ENCODE measurements at regions not wholly inside any gene's neighbourhood (a gene's known extent, or its start where the extent isn't known, plus 50 kb on each side); places are given as distances from the start of the nearest gene placed in this dataset.

GRCh38 chr5:3818624-3819023, 223.0 kb downstream of the IRX1 start:
- intact Hi-C loops (cut with micrococcal nuclease) = no loop called here

GRCh38 chr5:3825531-3826451, 230.2 kb downstream of the IRX1 start:
- intact Hi-C loops (cut with micrococcal nuclease) = no loop called here

DNA sequence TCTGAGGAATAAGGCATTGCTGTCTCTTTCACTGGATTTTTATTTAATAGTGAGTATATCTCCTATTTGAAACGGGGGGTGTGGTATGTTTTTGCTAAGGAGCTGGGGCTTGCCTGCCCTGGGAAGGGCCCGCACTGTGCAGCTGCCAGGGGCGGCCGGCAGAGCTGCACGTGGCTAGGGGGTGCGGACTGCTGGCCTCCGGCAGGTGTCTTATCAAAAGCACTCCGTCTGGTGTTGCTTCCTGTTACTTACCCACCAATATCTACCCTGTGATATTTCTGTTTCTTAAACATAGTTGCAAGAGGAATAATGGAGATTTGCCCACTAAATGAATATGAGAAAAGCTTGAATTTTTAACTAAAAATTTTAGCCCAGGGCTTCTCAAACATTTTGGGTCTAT, 232.0 kb downstream of the IRX1 start:
- intact Hi-C loops (cut with micrococcal nuclease) = no loop called here

- intact Hi-C loops (cut with micrococcal nuclease) = no loop called here
Measured at GRCh38 chr5:3828761-3829160, 233.1 kb downstream of the IRX1 start.

DNA sequence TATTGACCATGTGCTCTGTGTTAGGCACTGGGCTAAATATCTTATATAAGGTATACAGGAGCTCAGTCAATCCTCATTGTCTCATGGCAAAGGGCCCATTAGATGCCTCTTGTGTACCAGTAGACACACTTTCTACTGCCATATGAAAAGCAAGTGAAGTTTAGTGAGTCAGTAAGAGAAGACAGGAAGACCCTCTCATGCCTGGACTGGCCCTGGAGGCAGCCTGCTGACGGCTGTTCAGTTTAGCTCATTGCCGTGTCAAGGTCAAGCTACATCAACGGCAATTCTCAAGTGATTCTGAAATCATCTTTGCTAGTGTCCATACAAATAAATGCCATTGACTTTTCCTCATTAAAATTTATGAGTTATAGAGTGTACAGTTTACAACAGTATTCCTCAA, 237.9 kb downstream of the IRX1 start:
- intact Hi-C loops (cut with micrococcal nuclease) = no loop called here

DNA sequence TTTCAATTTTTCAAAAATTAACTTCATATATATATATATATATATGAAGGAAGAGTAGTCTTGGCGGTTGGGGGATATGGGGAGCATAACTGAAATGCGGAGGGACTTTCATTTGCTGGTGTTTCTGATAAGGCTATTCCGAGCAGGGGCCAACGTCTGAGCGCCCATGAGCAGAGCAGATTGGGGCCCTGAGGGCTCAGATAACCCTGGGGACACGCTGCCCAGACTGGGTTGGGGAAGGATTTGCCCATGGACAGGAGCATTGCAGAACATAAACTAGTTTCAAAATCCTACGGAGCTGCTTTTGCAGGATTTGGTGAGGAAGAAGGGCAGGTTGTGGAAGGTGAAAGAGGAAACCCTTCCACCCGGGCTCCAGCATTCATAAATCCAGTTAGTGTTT, 240.2 kb downstream of the IRX1 start:
- intact Hi-C loops (cut with micrococcal nuclease) = no loop called here

DNA sequence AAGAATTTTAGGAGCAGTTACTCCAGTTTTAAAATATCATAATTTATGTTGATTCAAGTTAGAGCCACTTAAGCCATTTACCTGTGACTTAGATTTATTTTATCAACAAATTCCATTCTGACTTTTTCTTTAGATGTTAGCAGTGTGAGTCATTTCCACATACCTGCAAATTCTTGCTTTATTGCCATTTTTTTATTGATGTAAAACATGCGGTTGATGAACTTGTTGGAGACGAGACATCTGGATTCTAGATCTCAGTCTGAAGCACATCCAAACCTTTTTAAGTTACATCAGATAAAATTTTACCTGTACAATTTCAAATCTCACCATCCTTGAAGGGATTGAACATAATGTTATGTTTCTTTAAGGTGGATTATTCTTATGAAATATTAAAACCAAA, 240.9 kb downstream of the IRX1 start:
- intact Hi-C loops (cut with micrococcal nuclease) = no loop called here

DNA sequence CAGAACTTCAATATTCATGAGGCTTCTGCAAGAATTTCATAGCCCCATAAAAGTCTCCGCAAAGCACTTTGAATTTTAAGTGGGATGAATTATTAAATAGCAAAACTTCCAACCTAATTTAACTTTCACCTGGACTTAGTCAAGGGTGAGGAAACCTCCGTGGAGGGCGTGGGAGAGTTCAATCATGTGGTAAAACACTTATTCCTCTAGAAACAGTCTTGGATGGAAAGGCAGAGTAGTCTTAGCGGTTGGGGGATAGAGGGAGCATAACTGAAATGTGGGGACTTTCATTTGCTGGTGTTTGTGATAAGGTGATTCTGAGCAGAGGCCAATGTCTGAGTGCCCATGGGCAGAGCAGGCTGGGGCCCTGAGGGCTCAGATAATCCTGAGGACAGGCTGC, 241.9 kb downstream of the IRX1 start:
- intact Hi-C loops (cut with micrococcal nuclease) = no loop called here

DNA sequence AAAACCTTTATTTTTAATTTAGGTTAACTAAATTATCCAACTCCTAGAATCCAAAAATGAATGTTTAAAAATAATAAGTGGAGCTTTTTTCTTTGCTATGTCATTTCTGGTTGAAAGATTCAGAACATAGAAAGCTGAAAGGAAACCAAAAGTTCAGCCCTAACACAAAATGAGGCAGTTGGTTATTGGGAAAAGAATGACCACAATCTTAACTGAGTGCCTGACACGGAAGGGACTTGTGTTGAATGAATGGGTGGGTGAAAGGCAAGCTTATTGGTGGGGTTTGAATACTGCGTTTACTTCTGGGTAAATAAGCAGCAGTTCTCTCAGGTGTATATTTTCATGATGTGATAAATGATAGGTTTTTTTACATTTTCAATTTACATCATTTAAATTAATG, 243.5 kb downstream of the IRX1 start:
- intact Hi-C loops (cut with micrococcal nuclease) = no loop called here

- intact Hi-C loops (cut with micrococcal nuclease) = no loop called here
Measured at GRCh38 chr5:3842591-3842990, 247.0 kb downstream of the IRX1 start.

- intact Hi-C loops (cut with micrococcal nuclease) = no loop called here
Measured at GRCh38 chr5:3843706-3844105, 248.1 kb downstream of the IRX1 start.

GRCh38 chr5:3844266-3844665, 248.6 kb downstream of the IRX1 start:
- intact Hi-C loops (cut with micrococcal nuclease) = no loop called here

- intact Hi-C loops (cut with micrococcal nuclease) = no loop called here
Measured at GRCh38 chr5:3845230-3845629, 249.6 kb downstream of the IRX1 start.

- intact Hi-C loops (cut with micrococcal nuclease) = no loop called here
Measured at GRCh38 chr5:3852161-3852916, 256.7 kb downstream of the IRX1 start.

GRCh38 chr5:3853362-3853761, 257.7 kb downstream of the IRX1 start:
- intact Hi-C loops (cut with micrococcal nuclease) = no loop called here

DNA sequence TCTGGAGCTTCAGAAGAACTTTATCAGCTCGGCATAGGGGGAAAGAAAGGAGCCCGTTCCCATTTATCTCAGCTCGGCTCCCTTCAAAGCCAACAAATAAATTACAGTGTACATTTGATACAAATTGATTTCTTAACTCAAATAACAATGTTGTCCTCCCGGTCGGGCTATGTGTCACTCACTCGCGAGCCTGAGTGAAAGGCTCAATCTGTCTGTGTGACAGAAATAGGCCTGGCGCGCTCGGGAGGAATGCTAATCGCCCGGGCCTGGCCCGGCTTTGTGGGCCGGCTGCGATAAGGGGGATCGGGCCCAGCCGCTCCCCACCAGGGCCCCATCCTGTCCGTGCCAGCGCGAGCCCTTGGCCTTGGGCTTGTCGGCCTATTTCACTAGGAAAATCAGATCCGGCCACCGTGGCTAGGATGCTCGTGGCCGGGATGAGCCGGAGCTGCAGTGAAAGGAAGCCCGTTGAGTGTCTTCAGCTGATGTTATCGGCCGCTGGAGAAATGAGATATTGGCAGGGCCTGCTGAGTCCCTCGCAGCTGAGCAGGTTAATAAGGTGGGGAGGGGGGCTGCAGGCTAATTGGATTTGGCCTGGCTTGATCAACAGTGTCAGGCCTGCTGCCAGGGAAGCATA, 258.7 kb downstream of the IRX1 start:
- intact Hi-C loops (cut with micrococcal nuclease) = no loop called here

- intact Hi-C loops (cut with micrococcal nuclease) = no loop called here
Measured at GRCh38 chr5:3856036-3856435, 260.4 kb downstream of the IRX1 start.

DNA sequence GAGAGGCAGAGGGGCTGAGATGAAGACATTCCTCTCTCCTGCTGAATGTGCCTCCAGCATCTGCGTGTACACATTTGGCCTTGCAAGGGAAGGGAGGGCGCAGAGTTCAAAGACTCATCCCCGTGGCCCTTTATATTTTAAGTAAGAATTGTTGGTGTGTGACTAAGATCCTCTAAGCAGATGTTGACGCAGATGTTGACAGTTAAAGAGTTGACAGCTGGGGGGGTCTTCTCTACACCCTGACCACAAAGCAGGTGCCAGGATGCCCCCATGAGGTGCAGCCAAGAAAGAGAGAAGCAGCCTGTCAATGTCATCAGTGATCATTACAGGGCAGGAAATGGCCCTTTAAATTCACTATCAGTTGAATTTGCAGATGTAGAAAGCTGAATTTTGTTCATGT, 262.9 kb downstream of the IRX1 start:
- intact Hi-C loops (cut with micrococcal nuclease) = no loop called here

DNA sequence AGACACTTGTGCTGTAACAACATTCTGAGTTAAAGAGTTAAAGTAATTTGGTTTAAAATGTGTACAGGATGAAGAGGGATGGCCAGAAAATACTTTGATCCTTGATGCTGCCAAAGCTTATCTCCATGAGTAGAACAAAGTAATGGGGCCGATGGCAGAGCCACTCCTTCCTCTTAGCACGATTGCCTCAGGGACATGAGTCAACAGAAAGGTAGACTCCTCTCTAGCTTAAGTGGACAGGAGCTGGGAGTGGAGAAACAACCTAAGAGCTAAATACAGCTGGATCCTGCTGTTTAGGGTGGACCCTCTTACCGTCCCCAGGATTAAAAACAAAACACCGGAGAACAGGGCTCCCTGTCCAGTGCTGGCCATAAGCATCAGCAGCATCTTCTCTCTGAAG, 267.3 kb downstream of the IRX1 start:
- intact Hi-C loops (cut with micrococcal nuclease) = no loop called here

- intact Hi-C loops (cut with micrococcal nuclease) = no loop called here
Measured at GRCh38 chr5:3875144-3875543, 279.5 kb downstream of the IRX1 start.

GRCh38 chr5:3878267-3878666, 282.6 kb downstream of the IRX1 start:
- intact Hi-C loops (cut with micrococcal nuclease) = no loop called here

DNA sequence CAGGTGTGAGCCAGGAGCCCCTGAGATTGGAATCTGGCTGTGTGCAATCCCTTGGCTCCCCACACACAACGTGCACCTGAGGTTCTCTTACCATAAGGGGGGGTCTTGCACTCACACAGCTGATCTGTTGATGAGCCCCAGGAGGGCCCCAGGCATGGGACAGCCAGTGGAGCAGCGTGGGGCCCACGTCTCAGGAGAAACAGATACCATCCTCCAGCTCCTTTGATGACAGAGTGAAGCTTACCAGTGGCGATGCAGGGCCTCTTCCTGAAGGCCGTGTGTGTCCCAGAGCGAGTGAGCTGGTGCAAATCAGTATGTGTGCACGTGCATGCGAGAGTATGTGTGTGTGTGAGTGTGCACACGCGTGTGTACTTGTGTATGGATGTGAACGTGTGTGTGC, 287.4 kb downstream of the IRX1 start:
- intact Hi-C loops (cut with micrococcal nuclease) = no loop called here
